HG02981 (cell line): ENCODE measurements at regions not wholly inside any gene's neighbourhood (a gene's known extent, or its start where the extent isn't known, plus 50 kb on each side); places are given as distances from the start of the nearest gene placed in this dataset.

Experiments used
- ATAC-seq: cut with Tn5 transposase; IDR thresholded peaks from one replicate; pipeline ENCODE4 v1.9.1; 2021; ENCODE audit warnings: mild to moderate bottlenecking, moderate library complexity; ENCODE audit not compliant: unreplicated experiment

- ATAC-seq = no peak
Measured at GRCh38 chr5:29897916-29898315, 1295.6 kb upstream of the CDH6 start.

- no peak for ATAC-seq
Measured at GRCh38 chr5:29896646-29897045, 1296.8 kb upstream of the CDH6 start.

- no peak for ATAC-seq
Measured at GRCh38 chr5:29894668-29895067, 1298.8 kb upstream of the CDH6 start.

GRCh38 chr5:29889051-29889450 lies 1304.4 kb upstream of the CDH6 start:
- ATAC-seq = no peak

- ATAC-seq = no peak
Measured at GRCh38 chr5:29885595-29885994, 1307.9 kb upstream of the CDH6 start.

- ATAC-seq = no peak
Measured at GRCh38 chr5:29882036-29882435, 1311.5 kb upstream of the CDH6 start.

GRCh38 chr5:29879401-29879800 lies 1314.1 kb upstream of the CDH6 start:
- no peak for ATAC-seq

- ATAC-seq = no peak
Measured at GRCh38 chr5:29878599-29878998, 1314.9 kb upstream of the CDH6 start.

GRCh38 chr5:29867155-29867554 lies 1326.3 kb upstream of the CDH6 start:
- ATAC-seq = no peak

- ATAC-seq = no peak
Measured at GRCh38 chr5:29853711-29854220, 1339.7 kb upstream of the CDH6 start.

- ATAC-seq = no peak
Measured at GRCh38 chr5:29852329-29852728, 1341.2 kb upstream of the CDH6 start.

GRCh38 chr5:29845206-29845605 lies 1348.3 kb upstream of the CDH6 start:
- ATAC-seq = no peak

GRCh38 chr5:29833394-29833793 lies 1360.1 kb upstream of the CDH6 start:
- ATAC-seq = no peak

GRCh38 chr5:29822521-29822920 lies 1371.0 kb upstream of the CDH6 start:
- no peak for ATAC-seq

- no peak for ATAC-seq
Measured at GRCh38 chr5:29811914-29812679, 1381.4 kb upstream of the CDH6 start.

GRCh38 chr5:29805804-29806203 lies 1387.7 kb upstream of the CDH6 start:
- no peak for ATAC-seq

GRCh38 chr5:29800752-29801151 lies 1392.7 kb upstream of the CDH6 start:
- no peak for ATAC-seq

GRCh38 chr5:29796013-29796412 lies 1397.5 kb upstream of the CDH6 start:
- no peak for ATAC-seq

GRCh38 chr5:29795096-29795652 lies 1398.3 kb upstream of the CDH6 start:
- no peak for ATAC-seq

GRCh38 chr5:29794141-29794787 lies 1399.2 kb upstream of the CDH6 start:
- ATAC-seq = no peak

- ATAC-seq = no peak
Measured at GRCh38 chr5:29790281-29790680, 1403.2 kb upstream of the CDH6 start.

- ATAC-seq = no peak
Measured at GRCh38 chr5:29780401-29780800, 1413.1 kb upstream of the CDH6 start.
